Thoracic aorta (tissue), 2 donors: ENCODE measurements at regions not wholly inside any gene's neighbourhood (a gene's known extent, or its start where the extent isn't known, plus 50 kb on each side); places are given as distances from the start of the nearest gene placed in this dataset.

Source experiments
- ATAC-seq: fragments of 150-250 bp; one replicate; pipeline ENCODE4 v1.8.0; 2017; ENCODE audit warnings: low read depth; ENCODE audit not compliant: insufficient number of reproducible peaks, low FRiP score
- DNase-seq: peaks from one replicate; pipeline ENCODE4 v3.0.0-alpha.2; 2020; ENCODE audit warnings: low spot score
- H3K27ac ChIP-seq, 2 donors: fragments of 200-600 bp; sonication (generic); 1 replicate in 1 of 2; 2 replicates in 1 of 2; pipeline ENCODE4 v1.5.1; 2016; ENCODE audit warnings: mild to moderate bottlenecking in 2 of 2, moderate library complexity in 2 of 2
- H3K27me3 ChIP-seq: fragments of 200-600 bp; sonication (generic); replicated peaks from 2 replicates; pipeline ENCODE4 v1.6.0; 2016; ENCODE audit warnings: mild to moderate bottlenecking; ENCODE audit not compliant: insufficient read depth
- H3K36me3 ChIP-seq: fragments of 200-600 bp; sonication (generic); one replicate; pipeline ENCODE4 v1.5.1; 2016
- H3K4me1 ChIP-seq, 2 donors: fragments of 200-600 bp; sonication (generic); 1 replicate in 1 of 2; 2 replicates in 1 of 2; pipeline versions ENCODE4 v1.5.1 to v1.6.0; 2016; ENCODE audit warnings: low read depth in 2 of 2, mild to moderate bottlenecking in 1 of 2; ENCODE audit not compliant: control insufficient read depth in 1 of 2
- H3K4me3 ChIP-seq: fragments of 200-600 bp; sonication (generic); 2 replicates; pipeline ENCODE4 v1.5.1; 2016; ENCODE audit warnings: mild to moderate bottlenecking
- H3K9me3 ChIP-seq: fragments of 200-600 bp; sonication (generic); 2 replicates; pipeline ENCODE4 v1.5.1; 2016
- CTCF ChIP-seq: fragments of 200-600 bp; sonication (generic); IDR thresholded peaks from one replicate; pipeline ENCODE4 v1.5.1; 2019; ENCODE audit warnings: antibody characterized with exemption

- Histone ChIP-seq H3K9me3 (no peaks in the 10 kb centered on the region), H3K27ac (no peak overlapping the region), H3K4me3 (no peak overlapping the region), H3K4me1 (no peaks in the 10 kb centered on the region), H3K27me3 (no peaks in the 10 kb centered on the region), H3K36me3 (no peaks in the 10 kb centered on the region)
- no peak for ATAC-seq
- no peak for TF ChIP-seq CTCF
- no peak for DNase-seq
Observed at GRCh38 chr9:111222757-111223156, 107.3 kb downstream of the OR2K2 start.

GRCh38 chr9:111212874-111213273 is 117.2 kb downstream of the OR2K2 start:
- H3K36me3 ChIP-seq, result no peaks in the 10 kb centered on the region
- H3K9me3 ChIP-seq, result no peaks in the 10 kb centered on the region
- DNase-seq (no peak), ATAC-seq (no peak)
- H3K27ac ChIP-seq, result no peak overlapping the region
- H3K4me1 ChIP-seq, result no peaks in the 10 kb centered on the region
- no peak overlapping the region for H3K4me3 ChIP-seq
- TF ChIP-seq CTCF, result no peak
- H3K27me3 ChIP-seq, result no peaks in the 10 kb centered on the region

GRCh38 chr9:111198936-111199335 is 131.1 kb downstream of the OR2K2 start:
- DNase-seq (no peak), ATAC-seq (no peak)
- no peaks in the 10 kb centered on the region for H3K36me3 ChIP-seq
- H3K9me3 ChIP-seq, result peaks cover 9% of the 10 kb centered on the region
- H3K4me3 ChIP-seq, result no peak overlapping the region
- no peaks in the 10 kb centered on the region for H3K4me1 ChIP-seq
- H3K27me3 ChIP-seq, result no peaks in the 10 kb centered on the region
- H3K27ac ChIP-seq, result no peak overlapping the region
- no peak for TF ChIP-seq CTCF

- no peak overlapping the region for H3K4me3 ChIP-seq
- H3K27me3 ChIP-seq, result no peaks in the 10 kb centered on the region
- no peak for DNase-seq
- H3K36me3 ChIP-seq, result no peaks in the 10 kb centered on the region
- peaks cover 3% of the 10 kb centered on the region for H3K9me3 ChIP-seq
- no peaks in the 10 kb centered on the region for H3K4me1 ChIP-seq
- H3K27ac ChIP-seq, result no peak overlapping the region
- no peak for TF ChIP-seq CTCF
- no peak for ATAC-seq
Observed at GRCh38 chr9:111197256-111197655, 132.8 kb downstream of the OR2K2 start.

- Histone ChIP-seq H3K36me3 (no peaks in the 10 kb centered on the region), H3K27me3 (no peaks in the 10 kb centered on the region), H3K27ac (no peak overlapping the region), H3K4me3 (no peak overlapping the region), H3K9me3 (peaks cover 3% of the 10 kb centered on the region), H3K4me1 (no peaks in the 10 kb centered on the region)
- ATAC-seq (no peak), DNase-seq (no peak)
- no peak for TF ChIP-seq CTCF
Observed at GRCh38 chr9:111195766-111196165, 134.3 kb downstream of the OR2K2 start.
